22Rv1 (cell line): ENCODE measurements at regions not wholly inside any gene's neighbourhood (a gene's known extent, or its start where the extent isn't known, plus 50 kb on each side); places are given as distances from the start of the nearest gene placed in this dataset.

Experiments
- ZFX ChIP-seq: fragments of 450-650 bp; IDR thresholded peaks from 2 replicates; pipeline ENCODE4 v1.6.1; 2017; ENCODE audit warnings: antibody characterized with exemption, borderline replicate concordance
- TF ChIP-seq, protein P1 (sequence below): fragments of 450-650 bp; IDR thresholded peaks from 2 replicates; pipeline ENCODE4 v1.5.1; 2017; ENCODE audit warnings: mild to moderate bottlenecking

DNA sequence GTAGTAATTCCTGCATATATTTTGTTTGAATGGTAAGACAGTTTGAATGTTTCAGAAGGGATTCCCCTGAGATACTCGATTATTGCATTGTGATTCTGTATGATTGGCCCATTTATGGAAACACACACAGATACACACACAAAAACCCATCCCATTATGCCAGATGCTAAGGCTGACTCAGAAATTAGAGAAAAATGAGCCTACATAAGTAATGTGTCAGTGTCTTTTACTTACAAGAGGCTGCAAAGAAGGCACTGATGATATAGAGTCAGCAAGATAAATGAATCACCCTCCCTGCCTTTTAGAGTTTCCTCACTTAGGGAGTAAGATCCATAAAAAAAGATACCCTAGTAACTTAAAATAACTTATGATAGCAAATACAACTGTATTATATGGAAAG is 1481.1 kb upstream of the ACVR2A start:
- TF ChIP-seq, protein P1, sequence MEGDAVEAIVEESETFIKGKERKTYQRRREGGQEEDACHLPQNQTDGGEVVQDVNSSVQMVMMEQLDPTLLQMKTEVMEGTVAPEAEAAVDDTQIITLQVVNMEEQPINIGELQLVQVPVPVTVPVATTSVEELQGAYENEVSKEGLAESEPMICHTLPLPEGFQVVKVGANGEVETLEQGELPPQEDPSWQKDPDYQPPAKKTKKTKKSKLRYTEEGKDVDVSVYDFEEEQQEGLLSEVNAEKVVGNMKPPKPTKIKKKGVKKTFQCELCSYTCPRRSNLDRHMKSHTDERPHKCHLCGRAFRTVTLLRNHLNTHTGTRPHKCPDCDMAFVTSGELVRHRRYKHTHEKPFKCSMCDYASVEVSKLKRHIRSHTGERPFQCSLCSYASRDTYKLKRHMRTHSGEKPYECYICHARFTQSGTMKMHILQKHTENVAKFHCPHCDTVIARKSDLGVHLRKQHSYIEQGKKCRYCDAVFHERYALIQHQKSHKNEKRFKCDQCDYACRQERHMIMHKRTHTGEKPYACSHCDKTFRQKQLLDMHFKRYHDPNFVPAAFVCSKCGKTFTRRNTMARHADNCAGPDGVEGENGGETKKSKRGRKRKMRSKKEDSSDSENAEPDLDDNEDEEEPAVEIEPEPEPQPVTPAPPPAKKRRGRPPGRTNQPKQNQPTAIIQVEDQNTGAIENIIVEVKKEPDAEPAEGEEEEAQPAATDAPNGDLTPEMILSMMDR = no peak
- no peak for TF ChIP-seq ZFX
